ENCODE measurements at regions not wholly inside any gene's neighbourhood (a gene's known extent, or its start where the extent isn't known, plus 50 kb on each side); places are given as distances from the start of the nearest gene placed in this dataset.

- no peak for DNase-seq (ENCODE audit: extremely low spot score in 2 of 2)
- Histone ChIP-seq H3K4me1 (no peaks in the 10 kb centered on the region), H3K36me3 (no peaks in the 10 kb centered on the region), H3K27ac (no peak overlapping the region), H3K4me3 (no peak overlapping the region), H3K27me3 (no peaks in the 10 kb centered on the region), H3K9me3 (no peaks in the 10 kb centered on the region)
- intact Hi-C loops (cut with DNase I): no loop called here
- TF ChIP-seq, protein P1, sequence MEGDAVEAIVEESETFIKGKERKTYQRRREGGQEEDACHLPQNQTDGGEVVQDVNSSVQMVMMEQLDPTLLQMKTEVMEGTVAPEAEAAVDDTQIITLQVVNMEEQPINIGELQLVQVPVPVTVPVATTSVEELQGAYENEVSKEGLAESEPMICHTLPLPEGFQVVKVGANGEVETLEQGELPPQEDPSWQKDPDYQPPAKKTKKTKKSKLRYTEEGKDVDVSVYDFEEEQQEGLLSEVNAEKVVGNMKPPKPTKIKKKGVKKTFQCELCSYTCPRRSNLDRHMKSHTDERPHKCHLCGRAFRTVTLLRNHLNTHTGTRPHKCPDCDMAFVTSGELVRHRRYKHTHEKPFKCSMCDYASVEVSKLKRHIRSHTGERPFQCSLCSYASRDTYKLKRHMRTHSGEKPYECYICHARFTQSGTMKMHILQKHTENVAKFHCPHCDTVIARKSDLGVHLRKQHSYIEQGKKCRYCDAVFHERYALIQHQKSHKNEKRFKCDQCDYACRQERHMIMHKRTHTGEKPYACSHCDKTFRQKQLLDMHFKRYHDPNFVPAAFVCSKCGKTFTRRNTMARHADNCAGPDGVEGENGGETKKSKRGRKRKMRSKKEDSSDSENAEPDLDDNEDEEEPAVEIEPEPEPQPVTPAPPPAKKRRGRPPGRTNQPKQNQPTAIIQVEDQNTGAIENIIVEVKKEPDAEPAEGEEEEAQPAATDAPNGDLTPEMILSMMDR (IDR thresholded peaks at IDR 0.05): no peak
- TF ChIP-seq POLR2AphosphoS5 (IDR thresholded peaks at IDR 0.05; ENCODE audit: insufficient read depth in 1 of 2, low read depth in 1 of 2) (no peak), POLR2A (IDR thresholded peaks at IDR 0.05) (no peak)
Measured at GRCh38 chr11:131095511-131096185, 179.4 kb upstream of the SNX19 start.

DNA sequence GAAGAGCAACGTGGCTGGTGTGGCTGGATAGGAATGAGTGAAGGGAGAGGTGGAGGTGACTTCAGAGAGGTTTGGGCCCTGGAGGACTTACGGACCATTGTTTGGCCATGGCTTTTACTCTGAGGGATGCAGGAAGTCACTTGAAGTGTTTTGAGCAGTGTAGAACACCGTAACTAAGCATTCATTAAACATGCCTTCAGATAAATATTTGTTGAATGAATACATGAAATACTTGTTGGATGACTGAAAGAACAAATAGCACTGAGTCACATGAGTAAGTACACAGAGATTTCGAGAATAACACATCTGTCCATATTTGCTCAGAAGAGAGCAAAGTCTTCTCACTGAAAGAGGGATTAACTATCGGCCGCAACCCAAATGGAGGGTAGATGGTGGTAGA lies 182.7 kb upstream of the SNX19 start:
- intact Hi-C loops (cut with DNase I): no loop called here
- Histone ChIP-seq H3K9me3 (no peaks in the 10 kb centered on the region), H3K27ac (no peak overlapping the region), H3K27me3 (no peaks in the 10 kb centered on the region), H3K36me3 (no peaks in the 10 kb centered on the region), H3K4me1 (no peaks in the 10 kb centered on the region), H3K4me3 (no peak overlapping the region)
- DNase-seq (ENCODE audit: extremely low spot score in 2 of 2): no peak
- no peak for TF ChIP-seq POLR2AphosphoS5 (IDR thresholded peaks at IDR 0.05; ENCODE audit: insufficient read depth in 1 of 2, low read depth in 1 of 2)

GRCh38 chr11:131099746-131100145 lies 183.5 kb upstream of the SNX19 start:
- TF ChIP-seq POLR2AphosphoS5 (IDR thresholded peaks at IDR 0.05; ENCODE audit: insufficient read depth in 1 of 2, low read depth in 1 of 2): no peak
- H3K4me3 ChIP-seq: no peak overlapping the region
- no peaks in the 10 kb centered on the region for H3K4me1 ChIP-seq
- no peak overlapping the region for H3K27ac ChIP-seq
- H3K27me3 ChIP-seq: no peaks in the 10 kb centered on the region
- no peak for DNase-seq (ENCODE audit: extremely low spot score in 2 of 2)
- intact Hi-C loops (cut with DNase I): no loop called here
- H3K9me3 ChIP-seq: no peaks in the 10 kb centered on the region
- H3K36me3 ChIP-seq: no peaks in the 10 kb centered on the region

DNA sequence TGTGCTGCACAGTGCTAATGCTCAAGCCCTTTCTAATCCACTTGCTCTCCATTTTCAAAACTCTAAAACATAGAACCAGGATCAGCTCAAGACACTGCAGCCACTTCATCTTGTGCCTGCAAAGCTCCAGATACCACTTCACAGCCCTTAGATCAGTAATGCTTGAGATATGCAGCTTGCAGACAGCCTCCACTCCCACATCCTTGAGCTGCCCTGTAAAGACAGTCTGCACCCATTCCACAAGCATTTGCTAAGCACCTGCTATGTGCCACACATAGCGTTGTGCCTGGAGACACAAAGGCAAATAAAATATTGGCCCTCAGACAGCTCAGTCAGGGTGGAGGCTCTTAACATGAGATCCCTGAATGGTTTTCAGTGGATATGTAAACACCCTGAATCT lies 192.5 kb upstream of the SNX19 start:
- no peak overlapping the region for H3K4me3 ChIP-seq
- no peak overlapping the region for H3K27ac ChIP-seq
- H3K4me1 ChIP-seq: no peaks in the 10 kb centered on the region
- no peaks in the 10 kb centered on the region for H3K9me3 ChIP-seq
- DNase-seq (ENCODE audit: extremely low spot score in 2 of 2): no peak
- TF ChIP-seq POLR2AphosphoS5 (IDR thresholded peaks at IDR 0.05; ENCODE audit: insufficient read depth in 1 of 2, low read depth in 1 of 2): no peak
- TF ChIP-seq, protein P1 (IDR thresholded peaks at IDR 0.05): no peak
- TF ChIP-seq POLR2A (IDR thresholded peaks at IDR 0.05): no peak
- intact Hi-C loops (cut with DNase I): no loop called here
- no peaks in the 10 kb centered on the region for H3K27me3 ChIP-seq
- no peaks in the 10 kb centered on the region for H3K36me3 ChIP-seq

- no peak for DNase-seq (ENCODE audit: extremely low spot score in 2 of 2)
- Histone ChIP-seq H3K36me3 (no peaks in the 10 kb centered on the region), H3K27ac (no peak overlapping the region), H3K4me3 (no peak overlapping the region), H3K9me3 (no peaks in the 10 kb centered on the region), H3K4me1 (no peaks in the 10 kb centered on the region), H3K27me3 (no peaks in the 10 kb centered on the region)
- TF ChIP-seq, protein P1 (IDR thresholded peaks at IDR 0.05): no peak
- TF ChIP-seq POLR2A (IDR thresholded peaks at IDR 0.05): no peak
- TF ChIP-seq POLR2AphosphoS5 (IDR thresholded peaks at IDR 0.05; ENCODE audit: insufficient read depth in 1 of 2, low read depth in 1 of 2): no peak
- intact Hi-C loops (cut with DNase I): no loop called here
Measured at GRCh38 chr11:131109257-131109656, 193.0 kb upstream of the SNX19 start.

- TF ChIP-seq POLR2A (IDR thresholded peaks at IDR 0.05) (no peak), POLR2AphosphoS5 (IDR thresholded peaks at IDR 0.05; ENCODE audit: insufficient read depth in 1 of 2, low read depth in 1 of 2) (no peak)
- TF ChIP-seq, protein P1 (IDR thresholded peaks at IDR 0.05): no peak
- Histone ChIP-seq H3K4me3 (no peak overlapping the region), H3K27me3 (no peaks in the 10 kb centered on the region), H3K9me3 (no peaks in the 10 kb centered on the region), H3K27ac (no peak overlapping the region), H3K4me1 (no peaks in the 10 kb centered on the region), H3K36me3 (no peaks in the 10 kb centered on the region)
- no peak for DNase-seq (ENCODE audit: extremely low spot score in 2 of 2)
- intact Hi-C loops (cut with DNase I): no loop called here
Measured at GRCh38 chr11:131109790-131110189, 193.5 kb upstream of the SNX19 start.
